ENCODE measurements at regions not wholly inside any gene's neighbourhood (a gene's known extent, or its start where the extent isn't known, plus 50 kb on each side); places are given as distances from the start of the nearest gene placed in this dataset.

DNA sequence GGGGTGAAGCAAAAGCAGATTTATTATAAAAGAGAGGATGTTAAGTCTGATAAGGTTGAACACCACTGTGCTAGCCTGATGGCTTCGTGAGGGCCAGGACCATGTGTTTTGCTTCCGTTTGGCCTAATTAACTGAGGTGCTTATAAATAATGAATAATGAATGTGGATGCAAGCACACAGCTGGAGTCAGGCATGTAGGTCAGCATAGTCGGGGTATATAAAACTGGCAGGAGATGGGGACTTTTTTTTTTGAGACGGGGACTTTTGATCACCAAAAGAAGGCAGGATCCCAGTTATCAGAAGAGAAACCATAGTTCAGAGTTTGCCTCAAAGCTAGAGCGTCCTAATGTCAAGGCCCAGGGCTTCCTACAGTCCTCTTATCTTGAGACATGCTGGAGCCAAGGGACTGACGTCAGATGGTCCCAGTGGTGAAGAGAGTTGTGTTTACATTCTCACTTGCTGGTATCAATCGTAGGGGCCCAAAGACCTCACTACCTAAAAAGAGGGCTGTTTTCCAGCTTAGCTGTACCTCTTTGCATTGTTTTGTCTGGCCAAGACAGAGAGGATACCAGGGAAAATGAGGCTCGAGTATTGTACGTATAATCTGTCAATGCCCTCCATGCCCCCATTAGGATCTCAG, 50.4 kb downstream of the RTL9 start:
- intact Hi-C loops (cut with micrococcal nuclease) = loop anchor here (1.0 to 2.0 kb wide), 3 partner anchors 92 to 253 kb away; no protein-coding TSS in a partner anchor
- Mint-ChIP-seq H3K4me3 (no peak overlapping the region), H3K27ac (no peak overlapping the region), H3K36me3 (ENCODE audit: low read depth) (no peaks in the 10 kb centered on the region), H3K27me3 (ENCODE audit: low read depth) (no peaks in the 10 kb centered on the region), H3K4me1 (ENCODE audit: low read depth) (peaks cover 5% of the 10 kb centered on the region), H3K9me3 (no peaks in the 10 kb centered on the region)
- CTCF ChIA-PET = interaction anchor here (0.6 to 14.9 kb wide), 10 partner anchors 9 to 385 kb away, joined by 3 to 374 read pairs (median 4); no protein-coding TSS in a partner anchor
- no peak for DNase-seq

DNA sequence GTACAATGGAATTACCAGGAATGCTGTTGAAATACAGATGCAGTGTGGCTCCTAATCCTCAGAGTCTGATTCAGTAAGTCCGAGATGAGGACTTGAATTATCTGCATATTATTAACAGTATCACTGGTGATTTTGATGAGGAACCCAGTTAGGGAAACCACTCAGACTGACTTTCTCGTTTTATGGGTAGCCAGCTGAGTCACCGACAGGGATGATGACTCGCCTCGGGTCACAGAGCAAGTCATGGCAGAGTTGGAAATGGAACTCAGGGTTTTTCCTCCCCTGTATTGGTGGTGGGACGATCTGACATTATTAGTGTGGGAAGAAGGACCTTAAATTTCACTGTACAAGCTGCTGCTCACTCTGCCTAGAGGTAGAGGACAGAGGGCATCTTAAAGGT, 51.3 kb downstream of the RTL9 start:
- H3K36me3 Mint-ChIP-seq (ENCODE audit: low read depth) = no peaks in the 10 kb centered on the region
- no peaks in the 10 kb centered on the region for H3K9me3 Mint-ChIP-seq
- CTCF ChIA-PET = interaction anchor here (0.9 to 14.9 kb wide), 4 partner anchors 9 to 262 kb away, joined by 3 to 374 read pairs (median 4); no protein-coding TSS in a partner anchor

DNA sequence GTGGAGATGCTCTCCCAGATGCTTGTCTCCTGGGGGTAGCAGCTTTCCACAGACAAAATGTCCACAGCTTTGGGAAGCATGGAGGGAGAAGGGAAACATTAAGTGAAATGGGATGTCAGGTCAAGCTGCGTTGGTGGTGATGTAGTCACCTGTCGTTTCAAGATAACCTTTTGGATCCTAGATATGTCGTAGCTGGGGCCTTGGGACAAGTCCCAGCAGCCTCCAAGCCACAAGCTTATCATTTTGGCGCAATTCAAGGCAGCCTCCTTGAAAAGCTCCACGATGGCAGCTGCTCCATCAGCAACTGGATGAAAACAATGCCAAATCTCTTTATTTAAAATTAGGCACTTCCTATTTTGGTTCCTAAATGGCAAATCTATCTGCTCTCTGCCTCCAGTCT, 52.0 kb downstream of the RTL9 start:
- no peak for DNase-seq
- Mint-ChIP-seq H3K9me3 (no peaks in the 10 kb centered on the region), H3K4me1 (ENCODE audit: low read depth) (peaks cover 5% of the 10 kb centered on the region), H3K4me3 (no peak overlapping the region), H3K27ac (no peak overlapping the region), H3K27me3 (ENCODE audit: low read depth) (no peaks in the 10 kb centered on the region), H3K36me3 (ENCODE audit: low read depth) (no peaks in the 10 kb centered on the region)
- CTCF ChIA-PET = interaction anchor here (0.9 to 14.9 kb wide), 2 partner anchors 247 to 263 kb away, joined by 3 to 374 read pairs; no protein-coding TSS in a partner anchor
- intact Hi-C loops (cut with micrococcal nuclease) = loop anchor here (10.0 kb wide), 1 partner anchor 516 kb away; no protein-coding TSS in a partner anchor

More for the DNA sequence above, 51.3 kb downstream of the RTL9 start:
- no peak overlapping the region for H3K27ac Mint-ChIP-seq
- H3K4me3 Mint-ChIP-seq = no peak overlapping the region
- DNase-seq = peak; percentile 43
- no peaks in the 10 kb centered on the region for H3K27me3 Mint-ChIP-seq (ENCODE audit: low read depth)
- peaks cover 5% of the 10 kb centered on the region for H3K4me1 Mint-ChIP-seq (ENCODE audit: low read depth)
- intact Hi-C loops (cut with micrococcal nuclease) = loop anchor here (2.0 to 10.0 kb wide), 2 partner anchors 93 to 515 kb away; no protein-coding TSS in a partner anchor

DNA sequence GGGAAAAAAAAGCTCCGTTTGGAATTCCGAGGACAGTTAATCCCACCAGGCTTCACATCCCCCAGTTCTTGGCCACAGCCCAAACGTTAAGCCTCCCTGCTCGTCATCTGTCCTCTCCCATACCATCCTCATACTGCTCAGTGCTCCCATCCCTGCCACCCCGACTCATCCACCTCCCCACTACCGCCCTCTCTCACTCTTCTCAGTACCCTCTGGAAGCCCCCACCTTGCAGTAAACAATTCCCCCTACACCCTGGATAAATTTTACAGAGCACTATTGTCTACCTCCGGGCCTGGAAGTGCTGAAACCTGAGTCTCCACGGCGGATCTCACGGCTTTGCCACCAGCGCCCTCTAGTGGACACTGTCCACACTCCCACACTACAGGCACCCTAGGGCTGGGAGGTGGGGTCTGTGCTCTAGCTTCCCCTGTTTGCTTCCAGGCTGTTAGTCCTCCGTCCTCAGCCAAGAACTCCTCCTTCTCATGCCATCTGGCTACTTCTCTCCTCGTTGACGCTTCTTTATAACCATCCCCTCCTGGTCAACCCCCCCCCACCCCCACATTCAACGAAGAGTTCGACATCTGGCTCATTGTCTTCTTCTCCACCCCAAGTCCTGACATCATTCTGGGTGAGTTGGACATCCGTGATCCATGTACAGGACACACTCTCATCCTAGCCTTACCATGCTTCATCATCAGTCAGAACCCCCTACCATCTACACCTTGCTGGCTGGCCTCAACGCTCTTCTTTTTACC, 54.5 kb downstream of the RTL9 start:
- intact Hi-C loops (cut with micrococcal nuclease) = loop anchor here (1.0 to 10.0 kb wide), 3 partner anchors 253 to 518 kb away; no protein-coding TSS in a partner anchor
- no peaks in the 10 kb centered on the region for H3K36me3 Mint-ChIP-seq (ENCODE audit: low read depth)
- peak; percentile 77 for DNase-seq
- no peak overlapping the region for H3K4me3 Mint-ChIP-seq
- H3K27ac Mint-ChIP-seq = no peak overlapping the region
- peaks cover 5% of the 10 kb centered on the region for H3K4me1 Mint-ChIP-seq (ENCODE audit: low read depth)
- CTCF ChIA-PET = interaction anchor here (0.5 to 14.9 kb wide), 10 partner anchors 10 to 681 kb away, joined by 3 to 374 read pairs (median 4); no protein-coding TSS in a partner anchor
- H3K9me3 Mint-ChIP-seq = no peaks in the 10 kb centered on the region
- no peaks in the 10 kb centered on the region for H3K27me3 Mint-ChIP-seq (ENCODE audit: low read depth)

DNA sequence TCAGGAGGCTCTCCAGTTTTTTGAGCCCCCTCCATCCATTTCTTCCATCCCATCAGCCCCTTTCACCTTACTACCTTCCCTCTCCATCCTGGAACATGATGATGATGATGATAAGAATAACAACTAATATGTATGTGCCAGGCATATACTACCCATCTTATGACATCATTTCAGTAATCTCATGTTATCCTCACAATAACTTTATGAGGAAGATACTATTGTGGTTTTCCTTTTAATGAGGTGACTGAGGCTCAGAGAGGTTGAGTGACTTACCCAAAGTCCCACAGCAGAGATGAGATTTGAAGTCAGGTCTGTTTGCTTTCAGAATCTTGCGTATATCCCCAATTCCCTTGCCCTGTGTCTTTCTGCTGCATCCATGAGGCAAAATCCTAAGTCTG, 55.1 kb downstream of the RTL9 start:
- intact Hi-C loops (cut with micrococcal nuclease) = loop anchor here (1.0 to 10.0 kb wide), 3 partner anchors 253 to 519 kb away; no protein-coding TSS in a partner anchor
- Mint-ChIP-seq H3K9me3 (no peaks in the 10 kb centered on the region), H3K4me3 (no peak overlapping the region), H3K27me3 (ENCODE audit: low read depth) (no peaks in the 10 kb centered on the region), H3K27ac (no peak overlapping the region), H3K4me1 (ENCODE audit: low read depth) (peaks cover 5% of the 10 kb centered on the region), H3K36me3 (ENCODE audit: low read depth) (no peaks in the 10 kb centered on the region)
- CTCF ChIA-PET = interaction anchor here (0.5 to 14.9 kb wide), 4 partner anchors 11 to 681 kb away, joined by 4 to 374 read pairs (median 6); no protein-coding TSS in a partner anchor
- DNase-seq = no peak

DNA sequence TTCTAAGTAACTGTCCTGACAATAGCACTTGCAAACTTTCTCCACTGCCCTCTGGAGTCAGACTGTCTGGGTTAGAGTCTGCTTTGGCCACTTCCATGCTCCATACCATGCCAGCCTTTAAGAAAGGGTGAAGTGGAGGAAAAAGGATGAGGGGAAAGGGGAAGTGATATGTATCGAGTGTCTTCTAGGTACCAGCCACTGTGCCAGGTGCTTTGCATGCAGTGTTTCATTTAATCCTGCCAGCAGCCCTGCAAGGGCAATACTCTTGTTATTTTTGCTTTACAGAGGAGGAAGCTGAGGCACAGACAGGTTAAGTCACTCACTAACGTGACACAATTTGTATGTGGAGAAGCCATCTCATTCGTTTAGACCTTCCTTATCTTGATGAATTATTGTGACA, 55.6 kb downstream of the RTL9 start:
- DNase-seq = no peak
- no peaks in the 10 kb centered on the region for H3K27me3 Mint-ChIP-seq (ENCODE audit: low read depth)
- no peaks in the 10 kb centered on the region for H3K36me3 Mint-ChIP-seq (ENCODE audit: low read depth)
- H3K9me3 Mint-ChIP-seq = no peaks in the 10 kb centered on the region
- H3K27ac Mint-ChIP-seq = no peak overlapping the region
- CTCF ChIA-PET = interaction anchor here (1.8 to 14.9 kb wide), 3 partner anchors 12 to 268 kb away, joined by 4 to 374 read pairs (median 4); no protein-coding TSS in a partner anchor
- H3K4me3 Mint-ChIP-seq = no peak overlapping the region
- peaks cover 5% of the 10 kb centered on the region for H3K4me1 Mint-ChIP-seq (ENCODE audit: low read depth)
- intact Hi-C loops (cut with micrococcal nuclease) = loop anchor here (10.0 kb wide), 1 partner anchor 519 kb away; no protein-coding TSS in a partner anchor

DNA sequence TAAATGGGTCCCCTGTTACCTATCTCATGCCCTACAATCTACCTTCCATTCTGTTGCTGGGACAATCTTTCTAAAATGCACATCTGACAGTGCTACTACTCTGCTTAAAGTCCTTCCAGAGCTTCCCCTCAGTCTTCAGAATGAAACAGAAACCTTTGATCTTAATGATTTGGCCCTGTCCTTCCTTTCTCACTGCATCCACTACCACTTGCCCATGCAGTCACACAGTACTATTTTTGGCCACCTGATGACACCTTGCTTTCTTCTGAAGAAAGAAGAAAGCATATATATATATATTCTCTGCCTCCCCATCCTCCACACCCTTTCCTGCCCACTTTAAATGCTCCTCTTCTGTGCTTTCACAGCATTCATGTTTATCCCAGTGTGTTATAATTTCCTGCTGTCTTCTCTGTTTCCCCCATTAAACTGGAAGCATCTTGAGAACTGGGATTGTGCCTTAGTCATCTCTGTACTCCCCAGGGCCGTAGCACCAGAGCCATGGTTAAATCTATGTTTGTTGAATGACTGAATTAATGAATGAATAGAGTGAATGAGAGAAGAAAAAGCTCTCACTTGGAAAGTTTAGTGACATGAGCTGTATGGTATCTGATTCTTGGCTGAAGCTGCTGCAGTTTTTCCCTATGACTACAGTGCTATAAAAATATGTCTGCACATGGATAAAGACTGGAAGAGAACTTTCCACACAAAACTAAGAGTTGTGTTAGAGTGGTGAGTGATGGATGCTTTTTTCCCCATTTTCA, 56.2 kb downstream of the RTL9 start:
- no peak for DNase-seq
- Mint-ChIP-seq H3K36me3 (ENCODE audit: low read depth) (no peaks in the 10 kb centered on the region), H3K4me1 (ENCODE audit: low read depth) (peaks cover 5% of the 10 kb centered on the region), H3K27me3 (ENCODE audit: low read depth) (no peaks in the 10 kb centered on the region), H3K4me3 (no peak overlapping the region), H3K27ac (no peak overlapping the region), H3K9me3 (no peaks in the 10 kb centered on the region)
- CTCF ChIA-PET = interaction anchor here (1.0 to 14.9 kb wide), 3 partner anchors 251 to 268 kb away, joined by 3 to 374 read pairs (median 4); no protein-coding TSS in a partner anchor
- intact Hi-C loops (cut with micrococcal nuclease) = loop anchor here (10.0 kb wide), 1 partner anchor 520 kb away; no protein-coding TSS in a partner anchor

DNA sequence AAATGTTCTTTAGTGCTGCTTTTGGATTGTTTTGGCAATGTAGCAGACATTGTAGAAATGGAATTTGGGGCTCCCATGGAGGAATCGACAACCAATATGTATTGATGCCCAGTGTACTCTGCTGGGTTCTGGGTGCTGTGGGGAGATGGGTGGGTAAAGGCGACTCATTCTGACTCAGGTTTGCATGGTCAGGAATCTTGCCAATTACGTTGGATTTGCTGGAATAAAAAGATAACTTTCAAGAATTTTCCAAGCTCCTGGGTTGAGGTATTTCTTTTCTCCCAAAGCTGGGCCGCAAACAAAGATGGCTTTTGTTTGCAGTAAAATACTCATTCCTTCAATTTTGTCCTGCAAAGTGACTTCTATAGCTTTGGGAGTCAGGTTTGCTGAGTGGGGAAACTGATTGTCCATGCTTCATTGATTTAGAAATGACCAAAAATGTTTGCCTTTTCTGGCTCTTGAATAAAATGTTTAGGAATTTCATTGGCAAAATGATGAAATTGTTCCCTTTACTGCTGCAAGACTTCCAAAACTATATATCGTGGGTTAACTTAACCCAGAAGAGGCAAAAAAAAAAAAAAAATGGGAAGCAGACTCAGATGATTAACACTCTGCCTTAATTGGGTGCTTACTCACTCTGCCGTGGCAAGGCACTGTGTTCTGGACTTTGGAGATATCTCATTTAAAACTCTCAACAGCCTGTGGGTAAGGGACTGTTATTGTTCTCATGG, 57.0 kb downstream of the RTL9 start:
- Mint-ChIP-seq H3K4me3 (no peak overlapping the region), H3K4me1 (ENCODE audit: low read depth) (peaks cover 3% of the 10 kb centered on the region), H3K9me3 (no peaks in the 10 kb centered on the region), H3K36me3 (ENCODE audit: low read depth) (no peaks in the 10 kb centered on the region), H3K27me3 (ENCODE audit: low read depth) (no peaks in the 10 kb centered on the region), H3K27ac (no peak overlapping the region)
- intact Hi-C loops (cut with micrococcal nuclease) = loop anchor here (10.0 kb wide), 1 partner anchor 521 kb away; no protein-coding TSS in a partner anchor
- DNase-seq = no peak
- CTCF ChIA-PET = interaction anchor here (1.0 to 14.9 kb wide), 6 partner anchors 10 to 269 kb away, joined by 3 to 374 read pairs (median 4); no protein-coding TSS in a partner anchor

DNA sequence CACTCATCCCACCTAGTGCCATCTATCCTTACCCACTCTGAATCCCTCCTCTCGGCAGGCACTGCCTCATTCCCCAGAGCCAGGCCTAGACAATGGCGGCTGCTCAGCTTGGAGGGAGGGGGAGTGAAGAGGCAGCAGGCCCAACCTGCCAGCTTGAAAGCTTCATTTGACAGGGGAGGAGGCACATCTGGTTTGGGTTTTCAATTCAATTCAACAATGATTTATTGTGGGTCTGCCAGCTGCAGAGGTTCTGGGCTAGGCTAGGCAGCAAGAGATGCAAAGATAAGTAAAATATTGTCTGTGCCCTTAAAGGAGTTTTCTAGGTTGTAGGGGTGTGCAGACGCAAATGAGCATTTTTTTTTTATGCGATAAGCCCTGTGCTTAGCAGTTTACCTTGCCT, 58.5 kb downstream of the RTL9 start:
- Mint-ChIP-seq H3K27me3 (ENCODE audit: low read depth) (no peaks in the 10 kb centered on the region), H3K36me3 (ENCODE audit: low read depth) (no peaks in the 10 kb centered on the region), H3K27ac (no peak overlapping the region), H3K4me3 (no peak overlapping the region), H3K4me1 (ENCODE audit: low read depth) (peaks cover 3% of the 10 kb centered on the region), H3K9me3 (no peaks in the 10 kb centered on the region)
- no peak for DNase-seq
- CTCF ChIA-PET = interaction anchor here (0.6 to 14.9 kb wide), 5 partner anchors 9 to 271 kb away, joined by 3 to 374 read pairs (median 4); no protein-coding TSS in a partner anchor
- intact Hi-C loops (cut with micrococcal nuclease) = loop anchor here (10.0 kb wide), 1 partner anchor 522 kb away; no protein-coding TSS in a partner anchor

DNA sequence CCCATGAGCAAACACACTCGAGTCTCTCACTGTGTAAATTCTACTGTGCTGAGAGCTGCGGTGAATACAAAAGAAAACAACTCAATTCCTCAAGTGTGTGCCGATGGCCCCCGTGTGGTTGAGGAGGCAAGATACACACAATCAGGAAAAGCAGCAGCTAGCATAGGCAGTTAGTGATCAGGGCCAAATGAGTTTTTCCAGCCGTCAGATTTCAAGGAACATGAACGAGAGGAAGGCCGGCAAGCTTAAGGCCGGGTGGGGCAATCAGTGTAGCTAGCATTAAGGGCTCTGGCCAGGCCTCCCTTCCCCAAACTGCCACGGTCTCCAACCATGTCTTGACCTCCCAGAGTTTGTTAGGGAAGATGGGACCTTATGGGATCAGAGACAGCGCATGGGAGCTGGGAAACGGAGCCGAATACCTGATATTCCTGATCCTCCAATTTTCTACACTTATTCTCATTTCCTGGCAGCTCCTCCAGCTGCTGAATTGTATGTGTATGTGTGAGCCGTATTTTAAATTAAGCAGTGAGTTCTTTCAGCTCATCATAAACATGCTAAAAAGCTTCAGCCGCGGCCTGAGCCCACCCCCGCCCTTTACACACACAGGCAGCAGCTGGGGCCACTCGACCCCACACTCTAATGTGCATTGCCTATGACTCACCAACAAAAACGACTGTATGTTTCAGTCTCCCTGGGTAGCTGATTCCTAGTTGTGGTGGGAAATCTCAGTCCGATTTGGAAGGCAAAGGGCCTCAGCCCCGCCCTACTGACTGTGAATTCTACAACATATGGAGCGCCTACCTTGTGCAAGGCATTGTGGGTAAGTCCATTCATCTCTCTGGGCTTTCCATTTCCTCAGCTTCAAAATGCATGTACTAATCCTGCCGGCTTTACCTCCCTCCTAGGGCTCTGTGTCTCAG, 59.9 kb downstream of the RTL9 start:
- H3K9me3 Mint-ChIP-seq = no peaks in the 10 kb centered on the region

More for the DNA sequence above, 59.9 kb downstream of the RTL9 start:
- DNase-seq = no peak
- no peaks in the 10 kb centered on the region for H3K36me3 Mint-ChIP-seq (ENCODE audit: low read depth)
- no peak overlapping the region for H3K27ac Mint-ChIP-seq
- no peaks in the 10 kb centered on the region for H3K4me1 Mint-ChIP-seq (ENCODE audit: low read depth)
- CTCF ChIA-PET = interaction anchor here (0.6 to 14.9 kb wide), 6 partner anchors 9 to 428 kb away, joined by 3 to 374 read pairs (median 5); no protein-coding TSS in a partner anchor
- intact Hi-C loops (cut with micrococcal nuclease) = loop anchor here (10.0 kb wide), 1 partner anchor 524 kb away; no protein-coding TSS in a partner anchor
- H3K4me3 Mint-ChIP-seq = no peak overlapping the region
- no peaks in the 10 kb centered on the region for H3K27me3 Mint-ChIP-seq (ENCODE audit: low read depth)

All from activated naive CD4-positive, alpha-beta T cell treated with anti-CD3 and anti-CD28 coated beads for 36 hours (primary cell).